ENCODE measurements at regions not wholly inside any gene's neighbourhood (a gene's known extent, or its start where the extent isn't known, plus 50 kb on each side); places are given as distances from the start of the nearest gene placed in this dataset.

GRCh38 chr1:58409890-58410289 is 136.6 kb downstream of the OMA1 start:
- Histone ChIP-seq H3K4me3 (no peak overlapping the region), H3K27ac (no peak overlapping the region), H3K36me3 (no peaks in the 10 kb centered on the region), H3K9me3 (no peaks in the 10 kb centered on the region), H3K4me1 (peaks cover 0 to 10% of the 10 kb centered on the region in 2 donors), H3K27me3 (no peaks in the 10 kb centered on the region)
- no peak for TF ChIP-seq CTCF (IDR thresholded peaks at IDR 0.05)
- no peak for DNase-seq (ENCODE audit: low spot score)

GRCh38 chr1:58409336-58409735 is 137.2 kb downstream of the OMA1 start:
- DNase-seq (ENCODE audit: low spot score) = no peak
- H3K4me1 ChIP-seq = peaks cover 0 to 10% of the 10 kb centered on the region in 2 donors
- no peak overlapping the region for H3K4me3 ChIP-seq
- H3K27me3 ChIP-seq = no peaks in the 10 kb centered on the region
- no peak overlapping the region for H3K27ac ChIP-seq
- TF ChIP-seq CTCF (IDR thresholded peaks at IDR 0.05) = no peak
- H3K9me3 ChIP-seq = no peaks in the 10 kb centered on the region
- no peaks in the 10 kb centered on the region for H3K36me3 ChIP-seq

GRCh38 chr1:58406301-58407071 is 140.0 kb downstream of the OMA1 start:
- Histone ChIP-seq H3K4me1 (peaks cover 0 to 16% of the 10 kb centered on the region in 2 donors), H3K9me3 (no peaks in the 10 kb centered on the region), H3K27me3 (no peaks in the 10 kb centered on the region), H3K27ac (no peak overlapping the region), H3K36me3 (no peaks in the 10 kb centered on the region), H3K4me3 (no peak overlapping the region)
- no peak for TF ChIP-seq CTCF (IDR thresholded peaks at IDR 0.05)
- DNase-seq (ENCODE audit: low spot score) = no peak

GRCh38 chr1:58405660-58406059 is 140.9 kb downstream of the OMA1 start:
- Histone ChIP-seq H3K9me3 (no peaks in the 10 kb centered on the region), H3K4me1 (peaks cover 0 to 17% of the 10 kb centered on the region in 2 donors), H3K27ac (no peak overlapping the region), H3K36me3 (no peaks in the 10 kb centered on the region), H3K27me3 (no peaks in the 10 kb centered on the region), H3K4me3 (no peak overlapping the region)
- DNase-seq (ENCODE audit: low spot score) = no peak
- no peak for TF ChIP-seq CTCF (IDR thresholded peaks at IDR 0.05)

- no peak overlapping the region for H3K4me3 ChIP-seq
- no peak for DNase-seq (ENCODE audit: low spot score)
- no peaks in the 10 kb centered on the region for H3K36me3 ChIP-seq
- peaks cover 0 to 17% of the 10 kb centered on the region in 2 donors for H3K4me1 ChIP-seq
- no peaks in the 10 kb centered on the region for H3K9me3 ChIP-seq
- no peaks in the 10 kb centered on the region for H3K27me3 ChIP-seq
- TF ChIP-seq CTCF (IDR thresholded peaks at IDR 0.05) = no peak
- no peak overlapping the region for H3K27ac ChIP-seq
Measured at GRCh38 chr1:58403894-58404293, 142.6 kb downstream of the OMA1 start.

- DNase-seq (ENCODE audit: low spot score) = no peak
- H3K4me1 ChIP-seq = peaks cover 0 to 17% of the 10 kb centered on the region in 2 donors
- H3K27me3 ChIP-seq = no peaks in the 10 kb centered on the region
- H3K9me3 ChIP-seq = no peaks in the 10 kb centered on the region
- peak overlapping the region; percentile 48 to 74 for H3K27ac ChIP-seq
- H3K36me3 ChIP-seq = no peaks in the 10 kb centered on the region
- TF ChIP-seq CTCF (IDR thresholded peaks at IDR 0.05) = no peak
- no peak overlapping the region for H3K4me3 ChIP-seq
Measured at GRCh38 chr1:58402444-58402843, 144.1 kb downstream of the OMA1 start.

All from right atrium auricular region (tissue), 2 donors.